ENCODE measurements at regions not wholly inside any gene's neighbourhood (a gene's known extent, or its start where the extent isn't known, plus 50 kb on each side); places are given as distances from the start of the nearest gene placed in this dataset.
"Not testable (repeated sequence)": the region's sequence is repeated elsewhere in the genome, so short reads cannot be mapped to it uniquely, and the experiment has no call there.

GRCh38 chr3:102378216-102378615 lies 56.6 kb upstream of the ZPLD1 start:
- DNase-seq = no peak
- Histone ChIP-seq H3K36me3 (no peaks in the 10 kb centered on the region), H3K4me3 (no peak overlapping the region), H3K4me1 (no peaks in the 10 kb centered on the region), H3K27ac (no peak overlapping the region), H3K27me3 (replicated peaks in 1 of 7) (peaks cover 0 to 6% (median 0%) of the 10 kb centered on the region in 7 donors), H3K9me3 (no peaks in the 10 kb centered on the region)
- 78 to 91% (median 87%) methylated on average over 4 of the region's 4 CpGs for WGBS, 5 donors
- TF ChIP-seq POLR2A (IDR thresholded peaks at IDR 0.05) = no peak
- TF ChIP-seq POLR2AphosphoS5 (IDR thresholded peaks at IDR 0.05) = no peak
- no peak for TF ChIP-seq CTCF (IDR thresholded peaks at IDR 0.05 in 8 of 11, conservative IDR thresholded peaks at IDR 0.05 in 3 of 11)
- intact Hi-C loops (cut with DNase I; ENCODE audit: low total_unique reads) = no loop called here

DNA sequence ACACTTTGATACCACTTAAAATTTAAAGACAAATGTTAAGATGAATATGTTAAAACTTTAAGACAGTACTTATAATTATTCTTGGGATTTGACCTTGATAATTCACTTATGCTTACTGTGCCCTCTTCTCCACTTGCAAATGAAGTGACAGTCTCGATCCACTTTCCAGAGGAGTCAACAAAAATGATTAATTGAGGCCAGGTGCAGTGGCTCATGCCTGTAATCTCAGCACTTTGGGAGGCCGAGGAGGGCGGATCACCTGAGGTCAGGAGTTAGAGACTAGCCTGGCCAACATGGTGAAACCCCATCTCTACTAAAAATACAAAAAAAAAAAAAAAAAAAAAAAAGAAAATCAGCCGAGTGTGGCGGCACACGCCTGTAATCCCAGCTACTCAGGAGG lies 52.6 kb upstream of the ZPLD1 start:
- H3K27ac ChIP-seq; H3K9me3 ChIP-seq; H3K27me3 ChIP-seq (replicated peaks in 1 of 7); H3K4me3 ChIP-seq; DNase-seq; H3K4me1 ChIP-seq; H3K36me3 ChIP-seq; intact Hi-C loops (cut with DNase I; ENCODE audit: low total_unique reads): not testable (repeated sequence)
- WGBS, 5 donors = 81 to 89% (median 82%) methylated on average over 6 of the region's 6 CpGs

Small RNAs in the stretch of these regions (small RNA-seq; reads per million reads assigned to genes)
- gene AC106712.1 (0 reads per million in 4 donors), gene RF00019 (0 reads per million in 4 donors)

All from spleen (tissue), 11 donors.